ENCODE measurements at regions not wholly inside any gene's neighbourhood (a gene's known extent, or its start where the extent isn't known, plus 50 kb on each side); places are given as distances from the start of the nearest gene placed in this dataset.
"Not testable (repeated sequence)": the region's sequence is repeated elsewhere in the genome, so short reads cannot be mapped to it uniquely, and the experiment has no call there.

DNA sequence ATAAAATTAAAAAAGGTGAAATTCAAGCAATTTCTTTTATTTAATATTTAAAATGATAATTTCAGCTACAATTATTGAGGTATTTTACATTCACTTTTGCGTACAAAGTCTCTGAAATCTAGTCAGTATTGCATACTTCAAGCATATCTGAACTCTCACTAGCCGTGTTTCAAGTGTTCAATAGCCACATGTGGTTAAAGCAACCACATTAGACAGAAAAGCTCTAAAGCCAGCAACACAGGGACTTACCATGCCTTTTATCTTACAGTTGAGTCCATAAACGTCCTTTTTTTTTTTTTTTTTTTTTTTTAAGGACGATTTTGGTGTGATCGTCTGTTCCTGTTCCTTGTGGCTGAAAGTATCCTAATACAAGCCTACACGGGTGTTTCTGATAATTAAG, 257.0 kb upstream of the RGMA start:
- Mint-ChIP-seq H3K4me3 (no peak overlapping the region), H3K27ac (no peak overlapping the region), H3K27me3 (ENCODE audit: insufficient read depth) (no peaks in the 10 kb centered on the region), H3K36me3 (ENCODE audit: low read depth) (peaks cover 4% of the 10 kb centered on the region; the same call in 1 of the 2 replicates), H3K4me1 (ENCODE audit: low read depth) (no peaks in the 10 kb centered on the region), H3K9me3 (peaks cover 65% of the 10 kb centered on the region)
- TF ChIP-seq, protein P1, sequence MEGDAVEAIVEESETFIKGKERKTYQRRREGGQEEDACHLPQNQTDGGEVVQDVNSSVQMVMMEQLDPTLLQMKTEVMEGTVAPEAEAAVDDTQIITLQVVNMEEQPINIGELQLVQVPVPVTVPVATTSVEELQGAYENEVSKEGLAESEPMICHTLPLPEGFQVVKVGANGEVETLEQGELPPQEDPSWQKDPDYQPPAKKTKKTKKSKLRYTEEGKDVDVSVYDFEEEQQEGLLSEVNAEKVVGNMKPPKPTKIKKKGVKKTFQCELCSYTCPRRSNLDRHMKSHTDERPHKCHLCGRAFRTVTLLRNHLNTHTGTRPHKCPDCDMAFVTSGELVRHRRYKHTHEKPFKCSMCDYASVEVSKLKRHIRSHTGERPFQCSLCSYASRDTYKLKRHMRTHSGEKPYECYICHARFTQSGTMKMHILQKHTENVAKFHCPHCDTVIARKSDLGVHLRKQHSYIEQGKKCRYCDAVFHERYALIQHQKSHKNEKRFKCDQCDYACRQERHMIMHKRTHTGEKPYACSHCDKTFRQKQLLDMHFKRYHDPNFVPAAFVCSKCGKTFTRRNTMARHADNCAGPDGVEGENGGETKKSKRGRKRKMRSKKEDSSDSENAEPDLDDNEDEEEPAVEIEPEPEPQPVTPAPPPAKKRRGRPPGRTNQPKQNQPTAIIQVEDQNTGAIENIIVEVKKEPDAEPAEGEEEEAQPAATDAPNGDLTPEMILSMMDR (IDR thresholded peaks at IDR 0.05): no peak
- no peak for DNase-seq

DNA sequence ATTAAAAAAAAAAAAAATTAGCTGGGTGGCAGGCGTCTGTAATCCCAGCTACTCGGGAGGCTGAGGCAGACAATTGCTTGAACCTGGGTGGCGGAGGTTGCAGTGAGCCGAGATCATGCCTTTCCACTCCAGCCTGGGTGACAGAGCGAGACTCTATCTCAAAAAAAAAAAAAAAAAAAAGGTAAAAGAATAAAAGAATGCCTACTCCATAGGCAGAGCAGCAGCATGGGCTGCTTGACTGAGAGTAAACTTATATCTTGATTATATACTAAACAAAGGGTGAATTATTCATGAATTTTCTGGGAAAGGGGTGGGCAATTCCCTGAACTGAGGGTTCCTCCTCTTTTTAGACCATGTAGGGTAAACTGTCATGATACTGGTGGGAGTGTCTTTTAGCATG, 254.4 kb upstream of the RGMA start:
- H3K4me1 Mint-ChIP-seq (ENCODE audit: low read depth); H3K4me3 Mint-ChIP-seq; H3K27ac Mint-ChIP-seq; H3K27me3 Mint-ChIP-seq (ENCODE audit: insufficient read depth); DNase-seq; H3K36me3 Mint-ChIP-seq (ENCODE audit: low read depth): not testable (repeated sequence)
- H3K9me3 Mint-ChIP-seq: peaks cover 51% of the 10 kb centered on the region

DNA sequence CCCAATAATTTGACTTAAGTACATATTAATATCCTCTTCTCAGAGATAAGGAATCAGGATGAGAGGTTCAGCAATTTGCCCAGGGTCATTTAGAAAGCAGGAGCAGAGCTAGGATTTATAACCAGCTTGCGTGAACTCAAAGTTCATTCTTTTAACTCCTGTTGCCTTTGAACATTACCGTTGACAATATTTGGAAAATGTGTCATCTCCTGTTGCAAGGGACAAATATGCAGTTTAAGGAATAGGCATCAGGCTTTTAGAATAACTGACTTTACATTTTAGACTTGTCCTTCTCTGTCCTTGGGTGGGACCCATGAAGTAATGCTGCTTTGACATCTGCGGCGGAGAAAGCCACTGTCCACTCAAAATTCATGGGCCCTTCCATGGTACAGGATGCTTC, 252.2 kb upstream of the RGMA start:
- H3K27ac Mint-ChIP-seq: no peak overlapping the region

DNA sequence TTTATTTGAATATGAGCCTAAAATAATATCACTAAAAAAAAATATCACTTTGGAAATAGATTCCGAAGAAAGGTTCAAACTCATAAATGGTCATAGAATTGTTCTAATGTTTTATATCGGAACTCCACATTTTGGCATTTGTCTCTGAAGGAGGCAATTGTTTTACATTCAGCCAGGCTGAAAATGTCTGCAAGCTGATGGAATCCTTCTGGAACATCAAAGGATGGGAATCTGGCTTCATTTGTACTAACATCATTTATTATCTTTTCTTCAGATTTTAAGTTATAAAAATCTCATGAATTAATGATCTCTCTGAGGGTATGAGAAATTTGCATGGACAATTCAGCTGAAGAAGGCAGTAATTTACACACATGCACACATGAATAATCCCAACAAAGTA, 251.4 kb upstream of the RGMA start:
- Mint-ChIP-seq H3K4me1 (ENCODE audit: low read depth) (no peaks in the 10 kb centered on the region), H3K9me3 (peaks cover 54% of the 10 kb centered on the region), H3K27ac (no peak overlapping the region), H3K36me3 (ENCODE audit: low read depth) (no peaks in the 10 kb centered on the region), H3K4me3 (no peak overlapping the region), H3K27me3 (ENCODE audit: insufficient read depth) (no peaks in the 10 kb centered on the region)
- TF ChIP-seq, protein P1 (IDR thresholded peaks at IDR 0.05): no peak
- no peak for DNase-seq

More for the DNA sequence above, 252.2 kb upstream of the RGMA start:
- Mint-ChIP-seq H3K4me3 (no peak overlapping the region), H3K9me3 (peaks cover 47% of the 10 kb centered on the region), H3K27me3 (ENCODE audit: insufficient read depth) (no peaks in the 10 kb centered on the region), H3K36me3 (ENCODE audit: low read depth) (no peaks in the 10 kb centered on the region), H3K4me1 (ENCODE audit: low read depth) (no peaks in the 10 kb centered on the region)
- no peak for DNase-seq
- TF ChIP-seq, protein P1 (IDR thresholded peaks at IDR 0.05): no peak

DNA sequence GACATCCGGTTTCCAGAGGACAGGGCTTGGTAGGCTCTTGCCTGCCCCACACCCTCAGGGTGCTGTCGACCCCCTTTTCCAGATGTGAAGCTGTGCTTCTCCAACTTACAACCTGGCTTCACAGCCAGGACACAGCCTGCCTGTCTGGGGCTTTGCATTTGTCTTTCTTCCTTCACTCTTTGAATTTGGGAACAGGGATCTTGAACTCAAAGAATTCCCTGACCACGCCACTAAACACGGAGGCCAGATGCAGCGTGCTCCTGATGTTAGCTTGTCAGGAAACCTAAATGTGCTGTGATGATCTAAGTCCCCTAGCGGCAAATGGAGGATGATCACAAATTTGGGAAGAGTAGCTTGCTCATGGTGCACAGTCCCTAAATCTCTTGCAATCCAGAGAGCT, 244.8 kb upstream of the RGMA start:
- 0 out of 2 replicates have a peak, but pooled peaks cover 2% of the 10 kb centered on the region for H3K27me3 Mint-ChIP-seq (ENCODE audit: insufficient read depth)
- H3K4me1 Mint-ChIP-seq (ENCODE audit: low read depth): no peaks in the 10 kb centered on the region
- H3K36me3 Mint-ChIP-seq (ENCODE audit: low read depth): 0 out of 2 replicates have a peak, but pooled peaks cover 6% of the 10 kb centered on the region
- H3K9me3 Mint-ChIP-seq: peaks cover 62% of the 10 kb centered on the region
- TF ChIP-seq, protein P1 (IDR thresholded peaks at IDR 0.05): no peak
- no peak for DNase-seq
- no peak overlapping the region for H3K4me3 Mint-ChIP-seq
- H3K27ac Mint-ChIP-seq: no peak overlapping the region

DNA sequence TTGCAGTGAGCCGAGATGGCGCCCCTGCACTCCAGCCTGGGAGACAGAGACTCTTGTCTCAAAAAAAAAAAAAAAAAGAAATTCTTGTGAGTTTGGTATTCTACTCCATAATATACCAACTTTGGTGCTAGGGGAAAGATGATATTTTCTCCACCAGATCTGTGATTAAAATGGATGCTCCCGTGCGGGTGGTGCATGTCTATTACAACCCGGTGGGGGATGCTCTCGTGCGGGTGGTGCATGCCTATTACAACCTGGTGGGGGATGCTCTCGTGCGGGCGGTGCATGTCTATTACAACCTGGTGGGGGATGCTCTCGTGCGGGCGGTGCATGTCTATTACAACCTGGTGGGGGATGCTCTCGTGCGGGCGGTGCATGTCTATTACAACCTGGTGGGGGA, 244.1 kb upstream of the RGMA start:
- DNase-seq; H3K4me1 Mint-ChIP-seq (ENCODE audit: low read depth); H3K27ac Mint-ChIP-seq; H3K4me3 Mint-ChIP-seq; H3K27me3 Mint-ChIP-seq (ENCODE audit: insufficient read depth); H3K36me3 Mint-ChIP-seq (ENCODE audit: low read depth): not testable (repeated sequence)
- peaks cover 64% of the 10 kb centered on the region for H3K9me3 Mint-ChIP-seq

DNA sequence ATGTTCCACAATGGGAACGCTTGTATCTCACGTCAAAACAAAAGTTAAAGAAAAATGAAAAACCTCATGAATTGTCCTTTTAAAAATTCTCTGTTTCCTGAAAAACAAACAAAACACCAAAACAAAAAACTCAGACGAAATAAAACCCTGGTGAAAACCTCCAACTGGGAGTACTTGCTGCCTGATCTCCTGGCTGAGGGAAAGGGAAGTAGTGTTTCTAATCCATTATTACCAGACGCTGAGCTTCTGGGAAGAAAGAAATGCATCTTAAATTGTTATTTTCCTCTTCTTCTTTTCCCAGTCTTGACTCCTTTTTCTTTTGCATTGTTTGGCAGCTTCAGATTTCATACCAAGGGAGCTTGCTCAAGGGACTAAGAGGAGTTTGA, 243.2 kb upstream of the RGMA start:
- no peak for DNase-seq
- H3K4me1 Mint-ChIP-seq (ENCODE audit: low read depth): no peaks in the 10 kb centered on the region
- TF ChIP-seq, protein P1 (IDR thresholded peaks at IDR 0.05): no peak
- no peak overlapping the region for H3K4me3 Mint-ChIP-seq
- peaks cover 69% of the 10 kb centered on the region for H3K9me3 Mint-ChIP-seq
- H3K27ac Mint-ChIP-seq: no peak overlapping the region
- H3K27me3 Mint-ChIP-seq (ENCODE audit: insufficient read depth): 0 out of 2 replicates have a peak, but pooled peaks cover 2% of the 10 kb centered on the region
- H3K36me3 Mint-ChIP-seq (ENCODE audit: low read depth): 0 out of 2 replicates have a peak, but pooled peaks cover 6% of the 10 kb centered on the region
